ENCODE measurements at regions not wholly inside any gene's neighbourhood (a gene's known extent, or its start where the extent isn't known, plus 50 kb on each side); places are given as distances from the start of the nearest gene placed in this dataset.

GRCh38 chr5:71904852-71905251 is 185.8 kb downstream of the CARTPT start:
- intact Hi-C loops (cut with DNase I): no loop called here
- WGBS: 89% methylated on average over 2 of the region's 2 CpGs
- TF ChIP-seq POLR2A (IDR thresholded peaks at IDR 0.05; ENCODE audit: low read depth) (no peak), POLR2AphosphoS5 (IDR thresholded peaks at IDR 0.05) (no peak), CTCF (IDR thresholded peaks at IDR 0.05) (no peak), EP300 (IDR thresholded peaks at IDR 0.05) (no peak)

GRCh38 chr5:71905834-71906711 is 187.0 kb downstream of the CARTPT start:
- Histone ChIP-seq H3K36me3 (no peaks in the 10 kb centered on the region), H3K4me3 (no peak overlapping the region), H3K27me3 (no peaks in the 10 kb centered on the region), H3K4me1 (peaks cover 12 to 24% (median 19%) of the 10 kb centered on the region in 4 donors), H3K9me3 (no peaks in the 10 kb centered on the region), H3K27ac (replicated peaks in 1 of 4) (peak overlapping the region; percentile 8 to 45 (median 41))
- DNase-seq (ENCODE audit: extremely low spot score): peak; percentile 80
- no peak for TF ChIP-seq CTCF (IDR thresholded peaks at IDR 0.05)
- no peak for TF ChIP-seq EP300 (IDR thresholded peaks at IDR 0.05)
- no peak for TF ChIP-seq POLR2A (IDR thresholded peaks at IDR 0.05; ENCODE audit: low read depth)
- TF ChIP-seq POLR2AphosphoS5 (IDR thresholded peaks at IDR 0.05): no peak
- WGBS: 90% methylated on average over 1 of the region's 1 CpG
- intact Hi-C loops (cut with DNase I): no loop called here

More at GRCh38 chr5:71904852-71905251, 185.8 kb downstream of the CARTPT start:
- no peak overlapping the region for H3K27ac ChIP-seq (replicated peaks in 1 of 4)
- H3K36me3 ChIP-seq: no peaks in the 10 kb centered on the region
- DNase-seq (ENCODE audit: extremely low spot score): no peak
- H3K27me3 ChIP-seq: no peaks in the 10 kb centered on the region
- no peaks in the 10 kb centered on the region for H3K9me3 ChIP-seq
- no peak overlapping the region for H3K4me3 ChIP-seq
- peaks cover 12 to 24% (median 19%) of the 10 kb centered on the region in 4 donors for H3K4me1 ChIP-seq

- whole genome bisulfite sequencing: 51% methylated on average over 3 of the region's 3 CpGs
- H3K27ac ChIP-seq (replicated peaks in 1 of 4): peak overlapping the region in 3 of 4 donors; percentile 40 to 45 (median 42)
- DNase-seq (ENCODE audit: extremely low spot score): peak; percentile 74
- no peaks in the 10 kb centered on the region for H3K9me3 ChIP-seq
- H3K4me3 ChIP-seq: no peak overlapping the region
- H3K27me3 ChIP-seq: no peaks in the 10 kb centered on the region
- TF ChIP-seq EP300 (IDR thresholded peaks at IDR 0.05): no peak
- H3K4me1 ChIP-seq: peaks cover 12 to 24% (median 19%) of the 10 kb centered on the region in 4 donors
- intact Hi-C loops (cut with DNase I): no loop called here
- no peaks in the 10 kb centered on the region for H3K36me3 ChIP-seq
These were observed 188.0 kb downstream of the CARTPT start for GRCh38 chr5:71907001-71907588.

- H3K4me1 ChIP-seq: peaks cover 12 to 24% (median 19%) of the 10 kb centered on the region in 4 donors
- H3K4me3 ChIP-seq: no peak overlapping the region
- no peaks in the 10 kb centered on the region for H3K9me3 ChIP-seq
- no peaks in the 10 kb centered on the region for H3K27me3 ChIP-seq
- no peaks in the 10 kb centered on the region for H3K36me3 ChIP-seq
- 52% methylated on average over 4 of the region's 4 CpGs for WGBS
- TF ChIP-seq EP300 (IDR thresholded peaks at IDR 0.05) (no peak), POLR2A (IDR thresholded peaks at IDR 0.05; ENCODE audit: low read depth) (no peak), CTCF (IDR thresholded peaks at IDR 0.05) (no peak), POLR2AphosphoS5 (IDR thresholded peaks at IDR 0.05) (no peak)
- H3K27ac ChIP-seq (replicated peaks in 1 of 4): peak overlapping the region; percentile 13 to 45 (median 41)
- intact Hi-C loops (cut with DNase I): no loop called here
- peak; percentile 66 for DNase-seq (ENCODE audit: extremely low spot score)
These were observed 188.6 kb downstream of the CARTPT start for GRCh38 chr5:71907608-71908145.

GRCh38 chr5:71910741-71911140 is 191.7 kb downstream of the CARTPT start:
- H3K9me3 ChIP-seq: no peaks in the 10 kb centered on the region
- no peaks in the 10 kb centered on the region for H3K27me3 ChIP-seq
- intact Hi-C loops (cut with DNase I): no loop called here
- no peak overlapping the region for H3K27ac ChIP-seq (replicated peaks in 1 of 4)
- TF ChIP-seq POLR2A (IDR thresholded peaks at IDR 0.05; ENCODE audit: low read depth): no peak
- TF ChIP-seq POLR2AphosphoS5 (IDR thresholded peaks at IDR 0.05): no peak
- TF ChIP-seq CTCF (IDR thresholded peaks at IDR 0.05): no peak
- no peak for TF ChIP-seq EP300 (IDR thresholded peaks at IDR 0.05)
- H3K4me1 ChIP-seq: peaks cover 15 to 35% (median 25%) of the 10 kb centered on the region in 4 donors
- H3K36me3 ChIP-seq: no peaks in the 10 kb centered on the region
- peak; percentile 57 for DNase-seq (ENCODE audit: extremely low spot score)
- WGBS: 70% methylated on average over 3 of the region's 3 CpGs
- no peak overlapping the region for H3K4me3 ChIP-seq

All from esophagus muscularis mucosa (tissue), 4 donors.